ENCODE measurements at regions not wholly inside any gene's neighbourhood (a gene's known extent, or its start where the extent isn't known, plus 50 kb on each side); places are given as distances from the start of the nearest gene placed in this dataset.
"Not testable (repeated sequence)": the region's sequence is repeated elsewhere in the genome, so short reads cannot be mapped to it uniquely, and the experiment has no call there.

GRCh38 chr1:116298213-116298579 is 74.8 kb upstream of the ATP1A1 start:
- DNase-seq (ENCODE audit: low read depth): not testable (repeated sequence)

- no peak for DNase-seq (ENCODE audit: low read depth)
Observed at GRCh38 chr1:116298746-116299145, 74.3 kb upstream of the ATP1A1 start.

- no peak for DNase-seq (ENCODE audit: low read depth)
Observed at GRCh38 chr1:116299248-116299647, 73.8 kb upstream of the ATP1A1 start.

GRCh38 chr1:116302281-116302680 is 70.8 kb upstream of the ATP1A1 start:
- DNase-seq (ENCODE audit: low read depth): no peak

- no peak for DNase-seq (ENCODE audit: low read depth)
Observed at GRCh38 chr1:116306102-116306501, 66.9 kb upstream of the ATP1A1 start.

- no peak for DNase-seq (ENCODE audit: low read depth)
Observed at GRCh38 chr1:116306840-116307442, 66.1 kb upstream of the ATP1A1 start.

- no peak for DNase-seq (ENCODE audit: low read depth)
Observed at GRCh38 chr1:116308276-116308675, 64.8 kb upstream of the ATP1A1 start.

GRCh38 chr1:116309090-116309870 is 63.8 kb upstream of the ATP1A1 start:
- no peak for DNase-seq (ENCODE audit: low read depth)

- peak; percentile 25 for DNase-seq (ENCODE audit: low read depth)
Observed at GRCh38 chr1:116310180-116310579, 62.9 kb upstream of the ATP1A1 start.

- no peak for DNase-seq (ENCODE audit: low read depth)
Observed at GRCh38 chr1:116311193-116311592, 61.9 kb upstream of the ATP1A1 start.

GRCh38 chr1:116311756-116312680 is 61.0 kb upstream of the ATP1A1 start:
- DNase-seq (ENCODE audit: low read depth): no peak

GRCh38 chr1:116312681-116313069 is 60.4 kb upstream of the ATP1A1 start:
- DNase-seq (ENCODE audit: low read depth): no peak

- no peak for DNase-seq (ENCODE audit: low read depth)
Observed at GRCh38 chr1:116313776-116314175, 59.3 kb upstream of the ATP1A1 start.

GRCh38 chr1:116314305-116314919 is 58.6 kb upstream of the ATP1A1 start:
- DNase-seq (ENCODE audit: low read depth): no peak

- DNase-seq (ENCODE audit: low read depth): no peak
Observed at GRCh38 chr1:116316373-116316772, 56.7 kb upstream of the ATP1A1 start.

GRCh38 chr1:116318897-116319296 is 54.1 kb upstream of the ATP1A1 start:
- DNase-seq (ENCODE audit: low read depth): no peak

- DNase-seq (ENCODE audit: low read depth): no peak
Observed at GRCh38 chr1:116320874-116321273, 52.2 kb upstream of the ATP1A1 start.

- DNase-seq (ENCODE audit: low read depth): no peak
Observed at GRCh38 chr1:116321766-116322175, 51.3 kb upstream of the ATP1A1 start.

- no peak for DNase-seq (ENCODE audit: low read depth)
Observed at GRCh38 chr1:116322752-116323405, 50.2 kb upstream of the ATP1A1 start.
